ENCODE measurements at regions not wholly inside any gene's neighbourhood (a gene's known extent, or its start where the extent isn't known, plus 50 kb on each side); places are given as distances from the start of the nearest gene placed in this dataset.
"Not testable (repeated sequence)": the region's sequence is repeated elsewhere in the genome, so short reads cannot be mapped to it uniquely, and the experiment has no call there.

- H3K9me3 Mint-ChIP-seq, result no peaks in the 10 kb centered on the region
- no peaks in the 10 kb centered on the region for H3K36me3 Mint-ChIP-seq
- peaks cover 0 to 10% of the 10 kb centered on the region in 2 donors for H3K27me3 Mint-ChIP-seq
- Histone ChIP-seq H3K36me3 (ENCODE audit: insufficient read depth, low read length) (no peaks in the 10 kb centered on the region), H3K4me1 (ENCODE audit: insufficient read depth, low read length) (no peaks in the 10 kb centered on the region), H3K9me3 (ENCODE audit: low read length) (no peaks in the 10 kb centered on the region), H3K4me3 (ENCODE audit: low read length) (no peak overlapping the region), H3K27ac (ENCODE audit: low read depth, low read length) (no peak overlapping the region), H3K27me3 (ENCODE audit: insufficient read depth, low read length, poor library complexity, severe bottlenecking) (no peaks in the 10 kb centered on the region)
- H3K27ac Mint-ChIP-seq, result no peak overlapping the region
- H3K4me3 Mint-ChIP-seq, result no peak overlapping the region
- peaks cover 0 to 5% (median 2%) of the 10 kb centered on the region in 3 donors for H3K4me1 Mint-ChIP-seq
- no peak for DNase-seq
- ChIA-PET CTCF (no interaction called here), POLR2A (no interaction called here)
Measured at GRCh38 chr7:115340828-115341227, 418.9 kb downstream of the MDFIC start.

GRCh38 chr7:115338016-115338415 is 416.1 kb downstream of the MDFIC start:
- Mint-ChIP-seq H3K4me3 (no peak overlapping the region), H3K27ac (no peak overlapping the region), H3K9me3 (no peaks in the 10 kb centered on the region), H3K27me3 (peaks cover 0 to 5% of the 10 kb centered on the region in 2 donors), H3K4me1 (peaks cover 0 to 5% (median 2%) of the 10 kb centered on the region in 3 donors), H3K36me3 (no peaks in the 10 kb centered on the region)
- DNase-seq, result no peak
- Histone ChIP-seq H3K4me1 (ENCODE audit: insufficient read depth, low read length) (no peaks in the 10 kb centered on the region), H3K9me3 (ENCODE audit: low read length) (no peaks in the 10 kb centered on the region), H3K36me3 (ENCODE audit: insufficient read depth, low read length) (no peaks in the 10 kb centered on the region), H3K4me3 (ENCODE audit: low read length) (no peak overlapping the region), H3K27ac (ENCODE audit: low read depth, low read length) (no peak overlapping the region), H3K27me3 (ENCODE audit: insufficient read depth, low read length, poor library complexity, severe bottlenecking) (no peaks in the 10 kb centered on the region)
- ChIA-PET POLR2A (no interaction called here), CTCF (no interaction called here)

DNA sequence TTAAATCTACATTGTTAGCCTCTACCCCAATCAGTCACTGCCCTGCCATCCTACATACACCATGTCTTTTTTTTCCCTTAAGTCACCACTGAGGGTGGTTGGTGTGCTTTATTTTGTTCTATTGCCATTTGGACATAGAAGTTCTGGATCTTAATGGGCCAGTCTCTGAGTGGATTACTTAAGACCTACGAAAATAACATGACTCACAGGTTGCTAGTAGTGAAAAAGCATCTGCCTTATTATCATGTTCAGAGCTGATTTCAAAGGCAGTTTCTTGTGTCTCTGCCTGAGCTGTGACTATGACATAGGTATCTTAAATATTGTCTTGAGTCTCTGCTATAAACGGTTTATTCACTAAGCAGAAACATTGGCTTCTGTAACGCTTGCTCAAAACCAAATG is 410.8 kb downstream of the MDFIC start:
- Mint-ChIP-seq H3K27ac (no peak overlapping the region), H3K4me1 (no peaks in the 10 kb centered on the region), H3K9me3 (no peaks in the 10 kb centered on the region), H3K36me3 (no peaks in the 10 kb centered on the region), H3K4me3 (no peak overlapping the region), H3K27me3 (no peaks in the 10 kb centered on the region)
- POLR2A ChIA-PET, result no interaction called here
- Histone ChIP-seq H3K4me3 (ENCODE audit: low read length) (no peak overlapping the region), H3K4me1 (ENCODE audit: insufficient read depth, low read length) (no peaks in the 10 kb centered on the region), H3K9me3 (ENCODE audit: low read length) (no peaks in the 10 kb centered on the region), H3K36me3 (ENCODE audit: insufficient read depth, low read length) (no peaks in the 10 kb centered on the region), H3K27ac (ENCODE audit: low read depth, low read length) (no peak overlapping the region), H3K27me3 (ENCODE audit: insufficient read depth, low read length, poor library complexity, severe bottlenecking) (no peaks in the 10 kb centered on the region)
- CTCF ChIA-PET, result no interaction called here
- no peak for DNase-seq

GRCh38 chr7:115329006-115329405 is 407.1 kb downstream of the MDFIC start:
- no peak for DNase-seq
- no peaks in the 10 kb centered on the region for H3K27me3 Mint-ChIP-seq
- H3K27me3 ChIP-seq (ENCODE audit: insufficient read depth, low read length, poor library complexity, severe bottlenecking), result no peaks in the 10 kb centered on the region
- no peak overlapping the region for H3K27ac ChIP-seq (ENCODE audit: low read depth, low read length)
- ChIA-PET POLR2A (no interaction called here), CTCF (no interaction called here)
- no peaks in the 10 kb centered on the region for H3K9me3 Mint-ChIP-seq
- no peaks in the 10 kb centered on the region for H3K36me3 ChIP-seq (ENCODE audit: insufficient read depth, low read length)
- no peaks in the 10 kb centered on the region for H3K4me1 Mint-ChIP-seq
- no peaks in the 10 kb centered on the region for H3K4me1 ChIP-seq (ENCODE audit: insufficient read depth, low read length)
- no peak overlapping the region for H3K4me3 ChIP-seq (ENCODE audit: low read length)
- H3K27ac Mint-ChIP-seq, result no peak overlapping the region
- H3K9me3 ChIP-seq (ENCODE audit: low read length), result no peaks in the 10 kb centered on the region
- no peaks in the 10 kb centered on the region for H3K36me3 Mint-ChIP-seq
- H3K4me3 Mint-ChIP-seq, result no peak overlapping the region

DNA sequence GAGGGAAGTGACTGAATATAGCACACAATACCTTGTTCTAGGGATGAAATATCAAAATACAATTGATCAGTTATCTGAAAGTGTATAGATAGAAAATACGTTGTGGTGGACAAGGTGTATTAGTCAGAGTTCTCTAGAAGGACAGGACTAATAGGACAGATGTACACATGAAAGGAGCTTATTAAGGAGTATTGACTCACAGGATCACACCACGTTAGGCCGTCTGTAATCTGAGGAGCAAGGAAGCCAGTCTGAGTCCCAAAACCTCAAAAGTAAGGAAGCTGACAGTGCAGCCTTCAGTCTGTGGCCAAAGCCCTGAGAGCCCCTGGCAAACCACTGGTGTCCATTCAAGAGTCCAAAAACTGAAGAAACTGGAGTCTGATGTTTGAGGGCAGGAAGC is 406.1 kb downstream of the MDFIC start:
- no peaks in the 10 kb centered on the region for H3K4me1 ChIP-seq (ENCODE audit: insufficient read depth, low read length)
- no peak overlapping the region for H3K27ac ChIP-seq (ENCODE audit: low read depth, low read length)
- Mint-ChIP-seq H3K9me3 (no peaks in the 10 kb centered on the region), H3K27ac (peak overlapping the region in 1 of 8 donors; percentile 1), H3K27me3 (no peaks in the 10 kb centered on the region), H3K36me3 (no peaks in the 10 kb centered on the region), H3K4me1 (peaks cover 0 to 7% (median 0%) of the 10 kb centered on the region in 3 donors), H3K4me3 (no peak overlapping the region)
- H3K36me3 ChIP-seq (ENCODE audit: insufficient read depth, low read length), result no peaks in the 10 kb centered on the region
- no peaks in the 10 kb centered on the region for H3K9me3 ChIP-seq (ENCODE audit: low read length)
- no peaks in the 10 kb centered on the region for H3K27me3 ChIP-seq (ENCODE audit: insufficient read depth, low read length, poor library complexity, severe bottlenecking)
- CTCF ChIA-PET, result no interaction called here
- H3K4me3 ChIP-seq (ENCODE audit: low read length), result no peak overlapping the region
- DNase-seq, result no peak
- POLR2A ChIA-PET, result no interaction called here

- no peaks in the 10 kb centered on the region for H3K36me3 ChIP-seq (ENCODE audit: insufficient read depth, low read length)
- ChIA-PET CTCF (no interaction called here), POLR2A (no interaction called here)
- DNase-seq, result no peak
- no peaks in the 10 kb centered on the region for H3K36me3 Mint-ChIP-seq
- H3K9me3 ChIP-seq (ENCODE audit: low read length), result no peaks in the 10 kb centered on the region
- no peaks in the 10 kb centered on the region for H3K9me3 Mint-ChIP-seq
- H3K4me3 ChIP-seq (ENCODE audit: low read length), result no peak overlapping the region
- no peaks in the 10 kb centered on the region for H3K27me3 Mint-ChIP-seq
- no peak overlapping the region for H3K27ac ChIP-seq (ENCODE audit: low read depth, low read length)
- no peaks in the 10 kb centered on the region for H3K27me3 ChIP-seq (ENCODE audit: insufficient read depth, low read length, poor library complexity, severe bottlenecking)
- H3K4me3 Mint-ChIP-seq, result no peak overlapping the region
- no peaks in the 10 kb centered on the region for H3K4me1 ChIP-seq (ENCODE audit: insufficient read depth, low read length)
- H3K27ac Mint-ChIP-seq, result no peak overlapping the region
- peaks cover 0 to 9% (median 0%) of the 10 kb centered on the region in 3 donors for H3K4me1 Mint-ChIP-seq
Measured at GRCh38 chr7:115327326-115327725, 405.4 kb downstream of the MDFIC start.

DNA sequence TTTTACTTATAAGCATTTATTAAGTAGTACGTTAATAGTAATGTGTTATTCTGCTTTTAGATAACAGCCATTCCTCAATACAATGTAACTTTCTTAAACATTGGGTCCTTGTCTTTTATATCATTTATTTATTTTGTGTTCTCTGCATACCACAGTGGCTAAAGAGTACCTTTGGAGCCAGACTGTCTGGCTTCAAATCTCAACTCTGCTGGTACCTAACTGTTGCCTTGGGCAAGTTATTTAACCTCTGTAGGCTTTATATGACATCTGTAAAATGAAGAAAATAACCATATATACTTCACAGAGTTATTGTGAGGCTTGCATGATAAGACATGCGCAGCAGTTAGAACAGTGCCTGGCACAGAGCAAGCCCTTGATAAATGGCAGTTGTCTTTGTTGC is 397.6 kb downstream of the MDFIC start:
- H3K4me1 ChIP-seq (ENCODE audit: insufficient read depth, low read length), result no peaks in the 10 kb centered on the region
- no peak overlapping the region for H3K27ac ChIP-seq (ENCODE audit: low read depth, low read length)
- no peak for DNase-seq
- no peak overlapping the region for H3K4me3 Mint-ChIP-seq
- H3K9me3 ChIP-seq (ENCODE audit: low read length), result no peaks in the 10 kb centered on the region
- peaks cover 4 to 5% of the 10 kb centered on the region in 2 donors for H3K27me3 Mint-ChIP-seq
- H3K27me3 ChIP-seq (ENCODE audit: insufficient read depth, low read length, poor library complexity, severe bottlenecking), result no peaks in the 10 kb centered on the region
- H3K27ac Mint-ChIP-seq, result no peak overlapping the region
- ChIA-PET POLR2A (no interaction called here), CTCF (no interaction called here)
- peaks cover 0 to 9% (median 0%) of the 10 kb centered on the region in 3 donors for H3K4me1 Mint-ChIP-seq
- H3K36me3 ChIP-seq (ENCODE audit: insufficient read depth, low read length), result no peaks in the 10 kb centered on the region
- H3K9me3 Mint-ChIP-seq, result peaks cover 0 to 2% (median 0%) of the 10 kb centered on the region in 5 donors
- no peaks in the 10 kb centered on the region for H3K36me3 Mint-ChIP-seq
- H3K4me3 ChIP-seq (ENCODE audit: low read length), result no peak overlapping the region

DNA sequence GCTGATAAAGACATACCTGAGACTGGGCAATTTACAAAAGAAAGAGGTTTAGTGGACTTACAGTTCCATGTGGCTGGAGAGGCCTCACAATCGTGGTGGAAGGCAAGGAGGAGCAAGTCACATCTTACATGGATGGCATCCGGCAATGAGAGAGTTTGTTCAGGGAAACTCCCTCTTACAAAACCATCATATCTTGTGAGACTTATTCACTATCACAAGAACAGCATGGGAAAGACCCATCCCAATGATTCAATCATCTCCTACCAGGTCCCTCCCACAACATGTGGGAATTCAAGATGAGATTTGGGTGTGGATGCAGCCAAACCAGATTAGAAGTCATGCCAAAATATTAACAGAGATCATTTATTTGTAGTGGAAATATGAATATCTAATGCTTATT is 388.4 kb downstream of the MDFIC start:
- H3K27me3 ChIP-seq (ENCODE audit: insufficient read depth, low read length, poor library complexity, severe bottlenecking); H3K4me1 ChIP-seq (ENCODE audit: insufficient read depth, low read length); H3K9me3 Mint-ChIP-seq; H3K27ac Mint-ChIP-seq; H3K4me3 ChIP-seq (ENCODE audit: low read length); H3K27ac ChIP-seq (ENCODE audit: low read depth, low read length); H3K4me1 Mint-ChIP-seq; H3K36me3 Mint-ChIP-seq; H3K36me3 ChIP-seq (ENCODE audit: insufficient read depth, low read length); DNase-seq; POLR2A ChIA-PET; CTCF ChIA-PET; H3K4me3 Mint-ChIP-seq; H3K9me3 ChIP-seq (ENCODE audit: low read length); H3K27me3 Mint-ChIP-seq: not testable (repeated sequence)

DNA sequence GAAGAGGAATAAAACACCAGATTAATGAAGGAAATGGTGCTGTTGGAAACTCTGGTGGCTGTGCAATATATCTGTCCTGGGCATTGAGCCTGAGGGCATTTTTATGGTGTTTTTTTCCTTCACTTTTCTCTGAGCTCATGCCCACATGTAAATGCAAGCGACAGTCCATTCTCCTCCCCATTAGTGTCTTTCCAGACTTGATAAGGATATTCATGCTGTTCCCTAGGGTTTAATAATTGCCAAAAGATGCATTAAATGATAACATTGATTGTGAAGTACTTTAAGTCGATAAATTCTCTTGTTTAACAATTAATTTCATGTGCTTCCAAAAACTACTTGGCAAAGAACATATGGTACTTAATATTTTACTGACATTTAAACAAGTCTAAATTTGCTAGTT is 384.7 kb downstream of the MDFIC start:
- Mint-ChIP-seq H3K4me1 (no peaks in the 10 kb centered on the region), H3K36me3 (no peaks in the 10 kb centered on the region)
- CTCF ChIA-PET, result no interaction called here

More for the DNA sequence above, 384.7 kb downstream of the MDFIC start:
- no peak overlapping the region for H3K4me3 ChIP-seq (ENCODE audit: low read length)
- H3K27me3 ChIP-seq (ENCODE audit: insufficient read depth, low read length, poor library complexity, severe bottlenecking), result no peaks in the 10 kb centered on the region
- POLR2A ChIA-PET, result no interaction called here
- H3K27ac ChIP-seq (ENCODE audit: low read depth, low read length), result no peak overlapping the region
- no peaks in the 10 kb centered on the region for H3K9me3 Mint-ChIP-seq
- DNase-seq, result no peak
- no peaks in the 10 kb centered on the region for H3K9me3 ChIP-seq (ENCODE audit: low read length)
- H3K27me3 Mint-ChIP-seq, result no peaks in the 10 kb centered on the region
- no peak overlapping the region for H3K4me3 Mint-ChIP-seq
- no peaks in the 10 kb centered on the region for H3K36me3 ChIP-seq (ENCODE audit: insufficient read depth, low read length)
- H3K4me1 ChIP-seq (ENCODE audit: insufficient read depth, low read length), result no peaks in the 10 kb centered on the region
- H3K27ac Mint-ChIP-seq, result no peak overlapping the region

All from CD8-positive, alpha-beta memory T cell (primary cell).